ENCODE measurements at regions not wholly inside any gene's neighbourhood (a gene's known extent, or its start where the extent isn't known, plus 50 kb on each side); places are given as distances from the start of the nearest gene placed in this dataset.

- Histone ChIP-seq H3K4me2 (ENCODE audit: low read depth, low read length) (no peak overlapping the region), H4K20me1 (ENCODE audit: insufficient read depth, low read length) (no peaks in the 10 kb centered on the region), H3K4me3 (ENCODE audit: insufficient read depth, low read depth, low read length) (no peak overlapping the region), H2AK9ac (replicated peaks; ENCODE audit: low read depth, low read length, poor library complexity) (no peak overlapping the region), H2AK5ac (ENCODE audit: low read depth, low read length) (no peak overlapping the region), H2BK5ac (ENCODE audit: low read depth, low read length, poor library complexity, severe bottlenecking) (no peak overlapping the region), H3K27me3 (ENCODE audit: control insufficient read depth, insufficient read depth, low read length) (no peaks in the 10 kb centered on the region), H2BK20ac (ENCODE audit: low read depth, low read length) (no peak overlapping the region), H3K79me1 (ENCODE audit: low read depth in 1 of 2, low read length in 2 of 2) (no peaks in the 10 kb centered on the region), H2BK120ac (ENCODE audit: low read depth, low read length) (no peak overlapping the region), H3K23ac (ENCODE audit: low read depth, low read length) (no peak overlapping the region), H4K5ac (ENCODE audit: low read depth, low read length) (no peak overlapping the region), H3K18ac (ENCODE audit: low read depth, low read length) (no peak overlapping the region), H3K9ac (ENCODE audit: low read depth, low read length) (no peak overlapping the region), H4K8ac (ENCODE audit: low read depth in 2 of 2, low read length in 2 of 2) (no peak overlapping the region), H3K56ac (ENCODE audit: extremely low read depth, insufficient read depth, low read length) (no peak overlapping the region), H4K91ac (ENCODE audit: insufficient read depth, low read depth, low read length) (no peak overlapping the region), H3K4me1 (ENCODE audit: control insufficient read depth, insufficient read depth, low read length) (no peaks in the 10 kb centered on the region), H3K9me3 (ENCODE audit: control insufficient read depth, insufficient read depth, low read length) (peaks cover 16% of the 10 kb centered on the region), H3K27ac (ENCODE audit: insufficient read depth, low read length) (no peak overlapping the region), H3K9me1 (ENCODE audit: insufficient read depth, low read length) (no peaks in the 10 kb centered on the region), H3K14ac (replicated peaks; ENCODE audit: low read depth, low read length) (no peak overlapping the region), H3K36me3 (ENCODE audit: control insufficient read depth, insufficient read depth, low read length) (no peaks in the 10 kb centered on the region), H2AFZ (replicated peaks; ENCODE audit: low read length, poor library complexity) (no peak overlapping the region), H2BK15ac (ENCODE audit: low read depth, low read length) (no peak overlapping the region), H3K4ac (ENCODE audit: low read depth, low read length) (no peak overlapping the region)
- DNase-seq (no peak), ATAC-seq (ENCODE audit: low read depth) (no peak)
- POLR2A ChIA-PET (ENCODE audit: unreplicated experiment): no interaction called here
- no CpG with 5 or more reads among the region's 2 CpGs for WGBS, 2 experiments (ENCODE audit: extremely low coverage in 2 of 2, insufficient read length in 1 of 2)
- intact Hi-C loops (cut with micrococcal nuclease) (no loop called here), in situ Hi-C loops (cut with MboI; ENCODE audit: low sequenced_read_pairs) (no loop called here), dilution Hi-C loops (cut with HindIII; ENCODE audit: low sequenced_read_pairs, unreplicated experiment) (no loop called here)
- TF ChIP-seq RAD21 (IDR thresholded peaks at IDR 0.05; ENCODE audit: low read length) (no peak), FOS (IDR thresholded peaks at IDR 0.05; ENCODE audit: low read depth, low read length) (no peak), BHLHE40 (IDR thresholded peaks at IDR 0.05; ENCODE audit: low read depth, low read length) (no peak)
- no TSS peak for BruUV-seq (replicated peaks)
- CTCF ChIA-PET: no interaction called here
Measured at GRCh38 chr7:49279891-49280290, 355.5 kb downstream of the CDC14C start.

Measured in IMR-90 (cell line).